Fibroblast of skin of back (primary cell): ENCODE measurements at regions not wholly inside any gene's neighbourhood (a gene's known extent, or its start where the extent isn't known, plus 50 kb on each side); places are given as distances from the start of the nearest gene placed in this dataset.

Experiments used
- DNase-seq: peaks from one replicate; pipeline ENCODE4 v3.0.0-alpha.2; 2013

DNA sequence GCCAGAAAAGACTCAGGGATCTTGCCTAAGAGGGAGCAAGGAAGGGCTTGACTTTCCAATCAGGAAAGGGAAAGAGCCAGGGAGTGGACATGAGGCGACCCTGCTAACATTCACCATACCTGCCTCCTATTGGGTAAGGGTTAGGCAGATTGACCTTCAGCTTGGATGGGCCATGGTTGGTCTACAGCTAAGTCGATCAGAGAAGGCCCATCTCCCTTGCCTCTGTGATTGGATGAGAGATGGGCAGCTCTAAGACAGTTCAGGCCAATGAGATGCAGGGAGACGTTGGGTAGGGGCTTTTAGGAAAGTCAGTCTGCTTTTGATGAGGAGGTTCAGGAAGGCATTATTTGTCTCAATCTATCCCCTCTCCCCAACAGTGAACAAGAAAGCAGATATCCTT lies 135.0 kb upstream of the STC2 start:
- no peak for DNase-seq

DNA sequence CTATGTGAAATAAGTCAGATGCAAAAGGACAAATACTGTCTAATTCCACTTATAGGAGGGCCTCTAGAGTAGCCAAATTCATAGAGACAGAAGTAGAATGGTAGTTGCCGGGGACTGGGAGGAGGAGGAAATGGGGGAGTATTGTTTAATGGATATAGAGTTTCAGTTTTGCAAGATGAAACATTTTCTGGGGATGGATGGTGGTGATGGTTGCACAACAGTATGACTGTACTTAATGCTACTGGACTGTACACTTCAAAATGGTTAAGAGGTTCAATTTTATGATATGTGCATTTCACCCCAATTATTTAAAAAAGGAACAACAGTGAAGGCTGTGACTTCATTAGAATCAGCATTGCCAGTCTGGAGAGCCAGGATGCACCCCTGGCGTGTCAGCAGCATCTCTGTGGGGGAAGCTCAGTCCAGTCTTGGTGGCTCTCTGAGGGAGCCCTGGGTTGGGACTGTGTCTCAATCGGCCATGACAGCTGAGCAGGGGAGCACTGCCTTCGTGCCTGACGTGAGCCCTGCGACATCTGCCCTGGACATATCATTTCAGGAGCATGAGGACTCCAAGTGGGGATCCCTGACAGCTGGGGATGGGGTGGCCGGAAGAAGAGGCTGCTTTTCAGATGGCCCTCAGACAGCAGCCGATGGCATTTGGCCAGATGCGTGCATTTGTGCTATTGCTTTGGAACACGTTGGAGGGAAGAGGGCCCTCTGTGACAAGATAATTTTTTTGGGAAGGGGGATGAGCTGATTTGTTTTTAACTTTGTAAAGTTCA lies 130.8 kb upstream of the STC2 start:
- DNase-seq, result no peak

DNA sequence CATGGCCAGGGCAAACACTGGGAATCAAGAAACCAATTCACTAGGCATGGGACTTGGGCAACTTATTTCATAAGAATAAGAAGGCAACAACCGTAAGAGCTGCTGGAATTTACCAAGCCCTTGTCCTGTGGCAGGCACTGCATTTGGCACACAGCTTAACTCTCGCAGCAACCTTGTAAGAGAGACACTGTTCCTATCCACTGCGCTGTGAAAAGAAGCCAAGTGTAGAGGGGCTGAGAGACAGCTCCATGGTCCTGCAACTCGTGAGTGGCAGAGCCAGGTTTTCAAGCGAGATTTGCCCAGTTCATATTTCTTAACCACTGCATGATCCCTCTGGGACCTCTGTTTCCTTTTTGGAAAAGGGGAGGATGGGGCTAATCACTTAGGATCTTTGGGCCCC lies 129.3 kb upstream of the STC2 start:
- peak; percentile 33 for DNase-seq

DNA sequence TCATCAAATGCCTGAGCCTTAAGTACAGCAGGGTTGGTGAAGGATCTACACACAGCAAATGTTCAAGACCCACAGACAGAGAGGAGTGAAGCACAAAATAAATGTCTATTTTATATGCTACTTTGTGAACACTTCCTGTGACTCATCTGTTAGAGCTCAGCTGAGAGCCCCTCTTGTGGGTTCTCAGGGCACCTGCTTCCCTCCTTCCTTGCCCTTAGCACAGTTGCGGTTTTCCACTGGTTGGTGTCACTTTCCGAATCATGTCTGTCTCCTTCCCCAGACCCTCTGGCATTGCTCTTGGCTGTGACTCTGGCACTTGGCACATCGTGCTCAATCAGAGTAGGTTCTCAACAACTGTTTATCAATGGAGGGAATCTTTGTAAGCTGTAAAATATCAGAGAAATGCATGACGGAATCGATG lies 128.5 kb upstream of the STC2 start:
- peak; percentile 64 for DNase-seq

DNA sequence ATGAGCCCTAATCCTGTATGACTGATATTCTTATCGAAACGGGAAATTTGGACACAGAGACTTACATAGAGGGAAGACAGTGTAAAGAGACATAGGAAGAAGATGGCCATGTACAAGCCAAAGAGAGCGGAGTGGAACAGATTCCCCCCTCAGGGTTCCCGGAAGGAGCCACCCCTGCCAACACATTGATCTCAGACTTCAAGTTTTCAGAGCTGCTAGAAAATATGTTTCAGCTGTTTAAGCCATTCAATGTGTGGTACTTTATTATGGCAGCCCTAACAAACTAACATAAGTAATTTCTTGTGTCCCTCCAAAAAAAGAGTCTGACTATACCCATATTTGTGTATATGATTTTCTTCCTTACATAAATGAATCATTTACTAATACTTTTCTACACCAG lies 128.0 kb upstream of the STC2 start:
- DNase-seq, result no peak

DNA sequence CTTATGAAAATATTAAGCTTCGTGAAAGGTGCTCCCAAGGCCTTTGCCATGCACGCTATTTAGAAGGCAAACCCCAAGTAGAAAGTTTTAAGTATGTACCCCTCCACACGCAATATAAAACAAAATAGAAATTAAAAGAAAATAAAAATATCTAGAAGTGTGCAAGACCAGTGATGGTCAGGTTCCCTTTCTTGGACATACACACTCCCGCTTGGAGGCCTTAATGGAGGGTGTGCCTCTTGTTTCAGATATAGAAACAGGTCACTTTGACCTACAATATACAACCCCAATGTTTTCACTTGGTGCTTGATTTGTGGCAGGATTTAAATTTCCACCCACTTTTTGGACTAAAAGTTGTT lies 127.4 kb upstream of the STC2 start:
- no peak for DNase-seq

DNA sequence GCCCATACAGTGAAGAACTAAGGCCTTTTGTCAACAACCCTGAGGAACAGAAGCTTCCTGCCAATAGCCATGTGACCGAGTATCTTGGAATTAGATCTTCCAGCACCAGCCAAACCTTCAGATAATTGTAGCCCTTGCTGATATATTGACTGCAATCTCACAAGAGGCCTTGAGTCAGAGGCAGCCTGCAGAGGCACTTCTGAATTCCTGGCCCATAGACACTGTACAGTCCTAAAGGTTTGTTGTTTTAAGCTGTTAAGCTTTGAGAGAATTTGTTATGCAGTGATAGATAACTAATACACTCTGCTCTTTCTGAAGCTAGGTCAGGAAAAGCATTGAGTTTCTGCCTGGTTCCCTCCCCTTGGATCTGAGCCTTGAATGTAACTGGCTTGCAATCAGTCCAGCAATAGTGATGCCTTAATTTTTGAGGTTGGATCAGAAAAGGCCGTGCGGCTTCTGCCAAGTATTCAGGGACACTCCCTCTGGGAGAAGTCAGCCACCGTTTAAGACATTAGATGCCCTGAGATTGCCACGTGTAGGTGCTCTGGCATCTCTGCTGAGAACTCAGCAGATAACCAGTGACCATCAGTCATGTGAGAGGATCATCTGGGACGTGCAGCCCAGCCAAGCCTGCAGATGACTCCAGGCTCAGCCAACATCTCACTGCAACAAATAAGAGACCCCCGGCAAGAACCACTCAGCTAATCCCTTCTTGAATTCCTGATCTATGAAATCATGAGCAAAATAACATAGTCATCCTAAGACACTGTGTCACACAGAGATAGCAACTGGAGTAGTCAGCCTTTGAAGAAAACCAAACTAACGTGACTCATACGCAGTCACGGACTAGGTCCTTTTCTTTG lies 126.8 kb upstream of the STC2 start:
- DNase-seq, result peak; percentile 100

DNA sequence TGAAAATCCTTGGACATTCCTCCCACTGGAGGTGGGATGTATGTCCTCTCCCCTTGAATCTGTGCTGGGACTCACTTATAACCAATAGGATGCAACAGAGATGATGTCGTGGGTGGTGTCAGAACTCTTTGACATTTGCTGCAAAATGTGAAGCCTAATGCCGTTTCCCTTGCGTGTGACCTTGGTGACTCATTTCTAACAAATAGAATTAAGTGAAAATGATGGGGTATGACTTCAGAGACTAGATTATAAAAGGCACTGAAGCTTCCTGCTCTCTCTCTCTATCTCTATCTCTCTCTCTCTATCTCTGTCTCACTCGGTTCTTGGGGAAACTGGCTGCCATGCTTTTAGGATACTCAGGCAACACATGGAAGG lies 126.1 kb upstream of the STC2 start:
- DNase-seq, result peak; percentile 96

DNA sequence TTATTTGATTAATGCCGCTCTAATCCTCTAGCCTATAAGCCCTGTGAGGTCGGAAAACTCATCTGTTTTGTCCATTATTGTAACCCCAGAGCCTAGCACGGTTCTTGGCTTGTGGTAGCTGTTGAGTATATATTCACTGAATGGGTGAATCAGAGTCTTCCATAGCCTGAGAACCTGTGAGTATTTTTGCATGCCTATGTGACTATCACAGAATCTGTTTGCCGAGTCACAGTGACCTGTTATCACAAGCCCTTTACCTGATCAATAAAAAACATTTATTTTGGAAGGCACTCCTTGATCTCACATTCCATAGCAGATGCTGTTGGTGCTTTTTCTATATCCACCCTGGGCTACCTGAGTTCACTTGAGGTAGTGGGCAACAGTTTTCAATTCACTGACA lies 125.0 kb upstream of the STC2 start:
- DNase-seq, result peak; percentile 53

DNA sequence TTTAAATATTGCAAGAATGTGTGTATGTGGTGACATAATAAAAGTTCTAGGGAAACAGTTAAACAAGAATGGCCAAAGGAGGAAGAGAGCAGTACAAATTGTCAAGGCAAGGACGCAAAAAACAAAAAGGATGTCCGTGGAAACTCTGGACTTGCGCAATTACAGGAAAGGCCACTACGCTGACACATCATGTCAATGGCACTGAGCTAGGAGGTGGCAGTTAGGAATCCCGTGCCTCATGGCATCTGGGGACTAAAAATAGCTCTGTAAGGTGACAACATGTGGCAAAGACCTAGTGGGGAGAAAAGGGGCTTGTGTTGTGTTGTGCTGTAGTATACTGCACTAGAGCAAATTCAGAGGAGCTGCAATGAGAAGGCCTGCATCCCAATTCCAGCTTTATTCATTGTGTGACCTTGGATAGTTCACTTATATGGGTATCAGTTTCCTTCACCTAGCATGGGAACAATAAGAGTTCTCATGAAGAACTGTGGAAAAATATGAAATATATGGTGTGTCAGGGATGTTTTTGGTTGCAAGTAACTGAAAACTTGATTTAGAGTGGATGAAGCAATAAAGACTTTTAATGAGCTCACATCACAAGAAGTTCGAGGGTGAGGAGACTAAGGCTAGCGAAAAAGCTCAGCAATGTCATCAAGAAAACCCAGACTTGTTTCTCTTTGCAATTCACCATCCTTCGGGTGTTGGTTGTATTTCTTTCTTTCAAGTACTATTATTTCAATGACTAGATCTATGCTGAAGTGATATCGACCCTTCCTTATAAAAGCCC lies 124.1 kb upstream of the STC2 start:
- peak; percentile 97 for DNase-seq

DNA sequence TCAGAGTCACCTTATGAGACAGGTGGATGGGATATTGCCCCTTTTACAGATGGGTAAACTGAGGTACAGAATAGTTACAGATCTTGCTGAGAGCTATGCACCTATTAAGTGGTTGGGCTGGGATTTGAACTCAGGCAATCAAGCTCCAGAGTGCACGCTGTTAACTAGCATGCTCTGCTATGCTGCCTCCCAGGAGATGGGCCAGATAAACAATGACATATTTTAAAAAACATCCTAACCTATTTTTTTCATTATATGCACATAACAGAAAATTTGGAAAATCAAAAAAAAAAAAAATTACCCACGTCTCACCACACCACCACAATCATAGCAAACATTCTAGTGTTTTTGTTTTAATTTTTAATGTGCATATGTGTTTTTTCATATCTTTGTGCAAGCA lies 123.4 kb upstream of the STC2 start:
- DNase-seq, result peak; percentile 65

DNA sequence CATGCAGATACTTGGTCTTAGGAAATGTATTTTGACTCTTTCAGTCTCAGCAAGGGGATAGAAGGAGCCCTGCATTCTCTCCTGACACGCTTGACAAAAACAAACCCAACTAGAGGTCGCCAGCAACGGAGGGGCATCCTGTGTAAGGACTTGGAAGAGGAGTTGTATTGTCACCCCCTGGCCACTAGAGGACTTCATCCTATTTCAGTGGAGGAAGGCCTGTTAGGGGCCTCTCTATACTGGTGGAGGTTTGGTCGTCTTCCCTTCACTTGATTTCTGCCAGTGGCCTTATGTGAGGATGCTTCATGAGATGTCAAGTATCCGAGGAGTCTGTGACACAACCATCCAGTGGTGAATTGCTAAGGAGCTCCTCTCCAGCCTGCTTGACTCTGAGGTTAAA lies 122.8 kb upstream of the STC2 start:
- no peak for DNase-seq

DNA sequence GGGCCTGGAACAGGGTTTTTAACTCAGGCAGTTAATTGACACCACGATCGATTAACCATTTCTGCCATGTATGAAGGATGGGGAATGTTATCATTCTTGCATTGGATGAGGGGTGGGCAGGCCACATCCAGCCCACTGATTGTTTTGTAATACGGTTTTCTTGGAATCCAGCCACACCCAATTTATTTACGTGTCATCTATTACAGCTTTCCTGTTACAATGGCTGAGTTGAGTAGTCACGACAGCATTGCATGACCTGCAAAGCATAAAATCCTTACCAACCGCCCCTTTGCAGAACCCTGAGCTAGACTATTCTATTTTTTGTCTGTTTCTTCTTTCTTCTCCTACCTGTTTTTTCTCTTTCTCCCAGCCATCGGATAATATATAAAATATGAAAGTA lies 122.0 kb upstream of the STC2 start:
- no peak for DNase-seq

DNA sequence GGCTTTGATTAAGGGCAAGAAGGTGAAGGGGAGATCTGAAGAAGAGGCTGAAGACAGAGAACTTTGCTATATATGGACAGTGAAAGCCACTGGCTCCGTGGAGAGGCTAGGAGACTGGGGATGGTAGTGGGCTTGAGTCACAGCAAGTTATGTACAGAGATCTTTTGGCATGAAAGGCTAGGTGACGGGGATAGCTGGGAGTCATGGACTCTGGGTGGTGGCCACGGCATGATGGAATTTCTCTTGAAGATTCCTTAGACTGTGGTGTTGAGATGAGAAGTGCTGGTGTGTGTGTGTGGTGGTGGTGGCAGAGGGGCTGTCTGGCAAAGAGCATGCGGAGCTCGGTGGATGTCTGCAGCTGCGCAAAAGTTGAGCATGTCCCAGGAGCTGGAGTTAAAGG lies 120.6 kb upstream of the STC2 start:
- DNase-seq, result no peak

DNA sequence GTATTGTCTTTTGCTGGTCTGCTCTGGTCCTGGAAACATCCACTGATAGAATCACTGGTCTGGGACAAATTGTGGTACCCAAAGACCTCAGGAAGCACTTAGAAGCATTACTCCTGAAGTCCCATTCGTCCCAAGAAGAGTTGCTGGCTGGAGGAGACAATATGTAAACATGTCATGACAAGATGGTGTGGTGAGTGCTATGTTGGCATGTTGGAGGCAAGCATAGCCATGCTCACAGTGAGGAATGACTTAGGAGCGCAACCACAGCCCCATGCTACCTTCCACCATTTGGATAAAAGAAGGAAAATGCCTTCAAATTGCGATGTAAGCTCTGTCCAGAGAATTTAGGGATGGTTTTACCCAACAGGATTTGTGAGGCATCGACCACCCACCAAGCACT lies 115.8 kb upstream of the STC2 start:
- DNase-seq, result no peak

DNA sequence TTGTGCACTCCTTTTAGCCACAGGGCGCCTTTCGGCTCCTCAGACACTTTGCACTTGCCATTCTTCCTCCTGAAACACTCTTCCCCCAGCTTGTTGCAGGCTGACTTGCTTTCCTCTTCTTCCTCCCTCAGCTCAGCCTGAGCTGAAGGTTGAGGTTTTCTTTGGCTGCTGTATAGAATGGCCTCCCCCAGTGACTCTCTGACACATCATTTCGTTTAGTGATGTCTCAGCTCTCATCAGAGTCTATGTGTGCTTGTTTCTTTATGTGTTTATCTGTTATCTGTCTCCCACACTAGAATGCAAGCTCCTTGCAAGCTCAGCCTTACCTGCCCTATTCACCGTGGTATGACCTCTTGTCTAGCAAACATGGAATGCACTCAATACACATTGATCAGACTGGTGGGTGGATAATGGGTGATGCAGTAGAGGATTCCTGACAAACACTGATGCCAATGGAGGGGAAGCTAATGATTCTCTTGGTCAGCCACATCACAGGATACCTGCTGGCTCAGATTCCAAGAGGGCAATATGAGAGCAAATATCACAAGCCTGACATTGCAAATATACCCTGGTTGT lies 112.9 kb upstream of the STC2 start:
- no peak for DNase-seq

DNA sequence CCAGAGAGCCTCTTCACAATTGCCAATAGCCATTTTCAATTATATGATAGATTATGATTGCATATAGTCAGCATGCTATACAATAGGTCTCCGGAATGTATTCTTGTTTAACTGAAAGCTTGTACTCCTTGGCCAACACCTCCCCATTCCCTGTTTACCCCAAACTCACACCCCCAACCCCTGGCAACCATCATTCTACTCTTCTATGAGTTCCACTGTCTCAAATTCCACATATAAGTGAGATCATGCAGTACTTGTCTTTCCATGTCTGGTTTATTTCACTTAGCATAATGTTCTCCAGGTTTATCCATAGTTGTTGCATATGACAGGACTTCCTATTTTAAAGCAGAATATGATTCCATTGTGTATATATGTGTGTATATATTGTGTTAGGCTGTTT lies 110.7 kb upstream of the STC2 start:
- DNase-seq, result no peak

DNA sequence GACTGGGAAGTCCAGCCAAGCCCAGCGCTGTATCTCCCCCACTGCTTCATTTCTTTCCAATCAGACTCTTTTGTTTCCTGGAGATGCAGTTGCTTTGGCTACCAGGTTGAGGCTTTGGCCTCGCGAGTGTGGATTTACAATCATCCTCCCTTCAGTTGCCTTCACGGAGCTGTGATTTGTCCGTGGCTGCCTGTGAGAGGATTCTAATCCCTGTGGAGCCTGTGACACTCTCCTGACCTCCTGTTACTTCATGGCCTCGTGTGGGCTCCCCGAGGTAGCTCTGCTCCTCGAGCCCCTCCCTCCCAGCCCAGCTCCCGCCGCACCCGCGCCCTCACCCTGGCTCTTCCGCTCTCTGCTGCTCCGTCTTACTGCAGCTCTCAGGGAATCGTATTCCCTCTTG lies 107.2 kb upstream of the STC2 start:
- no peak for DNase-seq

DNA sequence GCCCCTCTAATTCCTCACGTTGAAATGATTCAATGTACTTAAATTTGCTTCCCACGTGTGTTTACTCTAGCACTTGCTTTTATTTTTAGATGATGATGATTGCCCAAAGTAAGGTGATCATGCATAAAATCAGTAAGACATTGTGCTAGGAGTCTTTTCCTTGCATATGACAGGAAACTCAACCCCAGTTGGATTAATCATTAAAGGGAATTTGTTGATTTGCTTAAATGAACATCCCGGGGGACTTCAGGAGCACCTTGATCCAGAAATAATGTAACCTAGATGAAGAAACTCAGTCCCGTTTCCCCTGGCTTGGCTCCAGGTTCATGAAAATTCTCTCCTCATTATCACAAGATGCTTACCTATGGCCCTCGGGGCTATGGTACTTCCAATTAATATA lies 106.1 kb upstream of the STC2 start:
- no peak for DNase-seq

DNA sequence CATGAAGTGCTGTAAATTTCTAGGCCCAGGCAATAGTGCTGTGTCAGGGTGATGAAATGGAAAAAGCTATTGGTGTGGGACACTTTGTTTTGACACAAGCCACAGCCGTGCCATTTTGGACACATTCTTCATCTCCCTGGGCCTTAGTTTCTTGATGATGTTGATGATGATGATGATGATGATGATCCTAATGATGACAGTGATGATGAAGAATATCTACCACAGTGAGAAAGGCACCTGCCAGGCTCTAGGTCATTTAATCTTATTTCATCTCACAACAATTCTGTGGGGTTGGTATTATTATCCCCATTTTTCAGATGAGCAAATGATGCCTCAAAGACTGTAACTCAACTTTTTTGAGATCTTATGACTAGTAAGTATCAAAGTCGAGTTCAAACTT lies 102.2 kb upstream of the STC2 start:
- no peak for DNase-seq

DNA sequence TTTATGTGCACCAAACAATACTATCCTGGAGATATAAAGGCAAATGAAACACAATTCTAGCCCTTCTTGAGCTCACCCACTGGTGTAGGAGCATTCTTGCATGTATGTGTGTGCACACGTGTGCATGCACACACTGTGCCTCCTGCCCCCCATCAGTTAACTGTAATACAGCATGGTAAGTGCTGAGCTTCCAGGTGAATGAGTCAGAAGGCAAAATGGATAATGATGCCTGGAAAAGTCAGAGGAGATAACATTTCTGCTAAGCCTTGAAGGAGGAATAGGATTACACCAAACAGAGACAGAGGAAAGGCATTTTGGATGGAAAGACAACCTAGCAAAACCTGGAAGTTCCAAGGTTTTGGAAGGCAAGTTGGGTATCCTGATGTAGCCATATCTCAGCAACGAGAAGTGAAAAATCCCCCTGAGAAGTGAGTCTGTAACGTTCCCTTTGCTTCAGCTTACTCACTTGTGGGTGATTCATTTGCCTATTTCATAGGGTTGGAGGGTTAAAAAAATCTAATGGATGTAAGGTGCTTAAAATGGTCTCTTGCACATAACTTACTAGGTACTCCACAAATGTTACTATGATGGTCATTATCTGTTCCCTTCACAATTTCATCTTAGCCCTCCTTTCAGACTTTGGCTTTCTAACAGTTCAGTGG lies 101.4 kb upstream of the STC2 start:
- DNase-seq, result no peak

DNA sequence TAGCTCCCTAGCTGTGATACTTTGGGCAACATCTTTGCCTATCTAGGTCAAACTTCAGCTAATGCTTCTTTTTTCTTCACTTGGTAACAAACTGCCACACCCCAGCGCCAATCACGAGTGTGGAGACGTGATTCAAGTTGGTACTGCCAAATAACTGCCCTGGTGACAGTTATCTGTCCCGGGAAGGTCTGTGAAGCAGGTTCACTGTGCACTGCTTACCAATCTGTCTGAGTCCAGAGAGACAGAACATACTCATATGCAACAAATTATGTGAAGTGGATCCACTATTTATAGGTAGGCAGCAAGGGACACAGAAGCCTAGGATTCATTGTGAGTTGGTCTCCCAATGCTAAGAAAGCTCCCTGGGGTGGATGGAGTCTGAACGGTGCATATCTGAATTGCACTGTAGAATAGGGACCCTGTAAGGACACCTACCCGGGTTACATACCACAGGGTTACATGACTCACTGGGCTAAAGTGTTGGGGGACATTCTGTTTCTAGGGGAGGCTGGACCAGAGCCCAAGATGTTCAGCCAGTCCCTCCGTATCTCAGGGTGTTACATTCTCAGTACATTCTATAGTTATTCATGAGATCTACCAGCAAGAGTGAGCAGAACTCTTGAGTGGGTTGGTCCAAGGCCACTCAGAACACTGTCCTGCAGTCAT lies 95.4 kb upstream of the STC2 start:
- DNase-seq, result no peak
